ENCODE measurements at regions not wholly inside any gene's neighbourhood (a gene's known extent, or its start where the extent isn't known, plus 50 kb on each side); places are given as distances from the start of the nearest gene placed in this dataset.

- TF ChIP-seq CTCF (conservative IDR thresholded peaks at IDR 0.05 in 1 of 2, IDR thresholded peaks at IDR 0.05 in 1 of 2; ENCODE audit: extremely low read depth in 1 of 2, insufficient read depth in 1 of 2, low read depth in 1 of 2, low read length in 2 of 2) (no peak), EZH2 (IDR thresholded peaks at IDR 0.05; ENCODE audit: borderline replicate concordance, low read length) (no peak)
These were observed 337.3 kb downstream of the DTWD2 start for GRCh38 chr5:118651002-118651401.

All from mammary epithelial cell (primary cell).